Pulmonary artery endothelial cell (primary cell): ENCODE measurements at regions not wholly inside any gene's neighbourhood (a gene's known extent, or its start where the extent isn't known, plus 50 kb on each side); places are given as distances from the start of the nearest gene placed in this dataset.
"Not testable (repeated sequence)": the region's sequence is repeated elsewhere in the genome, so short reads cannot be mapped to it uniquely, and the experiment has no call there.

Experiments used
- DNase-seq: peaks from one replicate; pipeline ENCODE4 v3.0.0-alpha.2; 2011; ENCODE audit warnings: low read depth, low spot score

DNA sequence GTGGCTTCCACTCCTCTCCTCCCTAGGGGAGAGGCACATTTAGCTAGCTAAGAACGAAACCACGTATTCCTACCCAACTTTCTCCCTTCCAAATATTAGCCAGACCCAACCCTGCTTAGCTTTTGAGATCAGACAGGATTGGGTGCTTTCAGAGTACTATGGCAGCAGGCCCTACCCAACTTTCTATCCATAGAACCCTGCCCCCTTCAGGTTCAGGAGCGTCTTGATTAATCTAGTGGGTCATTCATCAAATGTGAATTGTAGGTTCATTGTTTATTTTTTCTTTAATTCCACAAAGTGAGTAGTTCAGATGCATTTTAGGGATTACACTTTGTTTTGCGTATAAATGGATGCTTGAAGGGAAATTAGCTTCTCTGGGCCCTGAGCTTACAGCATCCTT lies 188.3 kb downstream of the MIB1 start:
- no peak for DNase-seq

DNA sequence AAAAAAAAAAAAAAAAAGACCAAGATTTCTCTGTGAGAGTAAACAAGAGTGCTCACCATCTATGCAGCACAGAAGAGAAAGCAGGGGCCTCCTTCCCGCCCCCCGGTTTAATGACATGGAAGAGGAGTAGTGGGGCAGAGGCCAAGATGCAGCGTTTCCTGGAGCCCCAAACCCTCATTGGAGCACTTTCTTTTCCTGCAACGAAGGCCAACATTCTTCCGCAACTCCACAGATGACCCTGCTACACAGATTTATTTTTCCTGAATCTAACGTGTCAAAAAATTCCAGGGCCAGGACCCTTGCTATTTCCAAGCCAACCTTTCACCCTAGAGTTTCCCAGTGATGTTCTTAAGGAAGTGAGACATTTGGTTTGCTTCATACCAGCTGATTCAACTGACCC lies 189.6 kb downstream of the MIB1 start:
- no peak for DNase-seq

DNA sequence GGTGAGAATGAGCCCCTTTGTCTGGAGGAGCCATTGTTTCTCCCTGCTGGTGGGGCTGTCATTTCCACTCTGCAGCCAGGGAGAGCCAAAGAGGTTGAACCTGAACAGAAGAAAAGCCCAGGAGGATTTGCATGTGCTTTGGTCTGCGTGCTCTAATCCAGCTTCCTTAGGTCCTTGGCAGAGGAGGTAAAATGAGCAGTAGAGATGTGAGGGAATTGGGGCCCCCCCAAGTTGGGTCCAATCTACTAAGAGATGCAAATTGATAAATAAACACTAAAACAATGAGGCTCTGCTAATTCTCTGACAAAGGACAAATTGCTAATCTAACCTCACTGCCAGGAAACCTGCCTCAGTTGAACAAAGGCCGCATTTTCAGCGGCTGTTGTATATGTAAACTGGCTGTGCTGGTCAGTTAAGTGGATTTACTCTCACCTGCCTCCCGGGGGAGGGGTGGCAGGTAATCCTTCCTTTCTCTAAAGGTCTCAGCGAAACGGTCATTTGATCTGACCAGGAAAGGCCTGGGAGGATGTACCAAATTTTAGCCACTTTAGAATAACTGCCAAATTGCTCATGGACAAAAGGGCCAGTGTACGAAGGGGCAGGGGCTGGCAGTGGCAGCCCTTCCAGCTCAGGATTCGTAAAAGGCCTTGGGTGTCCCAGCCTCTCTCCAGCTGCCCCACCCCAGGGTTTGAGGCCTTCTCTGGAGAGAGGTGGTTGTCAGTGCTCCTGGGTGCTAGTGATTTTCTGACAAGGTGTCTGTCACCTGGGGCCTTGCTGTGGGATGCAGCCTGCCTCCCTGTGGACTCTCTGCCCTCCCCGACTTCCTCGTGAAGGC lies 193.6 kb downstream of the MIB1 start:
- DNase-seq, result no peak

DNA sequence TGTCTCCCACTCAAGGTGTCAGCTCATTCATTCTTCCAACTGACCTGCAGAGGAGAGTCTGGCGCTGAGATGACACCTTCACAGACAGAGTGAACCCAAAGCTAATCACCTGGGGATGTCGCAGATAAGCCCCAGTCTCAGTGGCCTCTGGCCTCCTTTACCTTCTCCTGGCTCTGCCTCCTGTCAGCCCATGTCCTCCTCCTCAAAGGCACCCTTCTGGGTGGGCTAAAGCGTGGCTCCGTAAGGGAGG lies 194.1 kb downstream of the MIB1 start:
- DNase-seq, result no peak

DNA sequence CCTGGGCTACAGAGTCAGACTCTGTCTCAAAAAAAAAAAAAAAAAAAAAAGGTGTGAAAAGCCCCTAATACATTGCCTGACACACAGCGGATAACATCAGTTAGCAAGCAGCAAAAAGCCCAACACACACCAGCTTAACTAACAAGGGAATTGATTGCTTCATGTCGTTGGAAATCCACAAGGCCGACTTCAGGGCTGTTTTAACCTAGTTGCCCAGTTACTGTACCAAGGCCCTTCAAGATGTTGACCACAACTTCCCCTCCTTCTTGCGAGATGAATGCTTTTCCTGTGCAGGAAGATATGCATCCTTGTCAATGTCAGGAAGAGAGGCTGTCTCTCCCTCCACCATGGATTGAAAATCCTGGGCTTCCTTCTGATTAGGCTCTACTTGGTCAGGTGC lies 202.9 kb downstream of the MIB1 start:
- no peak for DNase-seq

DNA sequence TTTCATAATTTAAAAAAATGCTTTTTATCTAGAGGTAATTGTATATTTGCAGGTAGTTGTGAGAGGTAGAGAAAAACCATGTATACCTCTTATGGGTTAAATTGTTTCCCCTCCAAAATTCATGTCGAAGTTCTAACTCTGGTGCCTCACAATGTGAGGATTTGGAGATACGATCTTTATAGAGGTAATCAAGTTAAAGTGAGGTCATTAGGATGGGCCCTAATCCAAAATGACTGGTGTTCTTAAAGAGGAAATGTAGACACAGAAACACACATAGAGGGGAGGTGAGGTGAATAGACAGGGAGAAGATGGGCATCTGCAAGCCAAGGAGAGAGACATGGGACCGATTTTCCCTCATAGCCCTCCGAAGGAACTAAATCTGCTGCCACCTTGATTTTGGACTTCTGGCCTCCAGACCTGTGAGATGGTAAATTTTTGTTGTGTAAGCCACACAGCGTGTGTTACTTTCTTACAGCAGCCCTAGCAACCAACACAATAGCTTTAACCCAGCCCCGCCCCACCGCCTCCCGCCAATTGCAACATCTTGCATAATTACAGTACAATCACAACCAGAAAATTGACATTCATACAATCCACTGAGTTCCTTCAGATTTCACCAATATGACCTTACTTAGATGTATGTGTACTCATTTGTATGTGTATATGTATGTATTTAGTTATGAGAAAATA lies 208.9 kb downstream of the MIB1 start:
- DNase-seq, result no peak

DNA sequence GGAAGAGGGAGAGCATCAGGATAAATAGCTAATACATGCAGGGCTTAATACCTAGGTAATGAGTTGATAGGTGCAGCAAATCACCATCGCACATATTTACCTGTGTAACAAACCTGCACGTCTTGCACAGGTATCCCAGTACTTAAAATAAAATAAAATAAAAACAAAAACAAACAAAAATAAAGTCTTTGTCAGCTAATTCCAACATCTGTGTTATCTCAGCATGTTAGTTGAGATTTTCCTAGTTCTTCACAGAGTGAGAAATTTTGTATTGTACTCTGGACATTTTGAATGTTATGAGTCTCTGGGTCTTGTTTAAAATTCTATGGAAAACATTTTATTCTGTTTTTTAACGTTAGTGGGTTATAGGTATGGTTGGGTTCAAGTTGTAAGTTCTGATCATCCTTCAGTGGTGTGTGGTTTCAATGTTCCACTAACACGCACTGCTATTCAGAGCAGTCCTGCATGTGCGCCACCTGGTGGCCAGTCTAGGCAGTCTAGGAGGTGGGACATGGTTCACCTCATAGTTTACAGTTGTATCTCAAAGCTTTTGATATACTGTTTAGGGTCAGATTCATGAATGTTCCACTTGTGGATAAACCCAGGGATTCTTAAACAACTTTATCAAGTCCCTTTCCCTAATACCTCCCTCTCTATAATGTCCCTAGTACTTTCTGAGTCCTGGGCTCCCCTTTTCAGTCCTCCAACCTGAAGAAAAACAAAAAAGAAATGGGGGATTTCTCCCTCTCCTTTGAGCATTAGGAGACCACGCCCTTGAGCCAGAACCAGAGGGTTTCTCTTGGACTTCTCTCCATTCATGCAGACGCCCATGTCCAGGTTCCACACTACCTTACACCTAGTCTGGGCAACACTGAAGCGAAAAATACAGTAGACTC lies 213.4 kb upstream of the GATA6 start:
- DNase-seq, result peak; percentile 29

DNA sequence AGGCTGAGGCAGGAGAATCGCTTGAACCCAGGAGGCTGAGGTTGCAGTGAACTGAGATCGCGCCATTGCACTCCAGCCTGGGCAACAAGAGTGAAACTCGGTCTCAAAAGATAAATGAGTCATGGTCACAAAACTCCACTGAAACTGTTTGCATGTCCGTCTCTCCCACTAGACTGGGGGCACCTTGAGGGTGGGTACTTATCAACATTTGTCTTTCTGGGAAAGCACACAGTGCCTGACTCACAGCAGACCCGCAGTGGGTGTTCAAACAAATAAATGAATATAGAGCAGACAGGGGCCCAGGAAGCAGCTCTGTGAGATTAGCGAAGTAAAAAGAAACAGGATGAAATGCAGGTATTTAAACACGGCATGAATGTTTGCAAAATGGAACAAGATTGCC lies 211.1 kb upstream of the GATA6 start:
- no peak for DNase-seq

DNA sequence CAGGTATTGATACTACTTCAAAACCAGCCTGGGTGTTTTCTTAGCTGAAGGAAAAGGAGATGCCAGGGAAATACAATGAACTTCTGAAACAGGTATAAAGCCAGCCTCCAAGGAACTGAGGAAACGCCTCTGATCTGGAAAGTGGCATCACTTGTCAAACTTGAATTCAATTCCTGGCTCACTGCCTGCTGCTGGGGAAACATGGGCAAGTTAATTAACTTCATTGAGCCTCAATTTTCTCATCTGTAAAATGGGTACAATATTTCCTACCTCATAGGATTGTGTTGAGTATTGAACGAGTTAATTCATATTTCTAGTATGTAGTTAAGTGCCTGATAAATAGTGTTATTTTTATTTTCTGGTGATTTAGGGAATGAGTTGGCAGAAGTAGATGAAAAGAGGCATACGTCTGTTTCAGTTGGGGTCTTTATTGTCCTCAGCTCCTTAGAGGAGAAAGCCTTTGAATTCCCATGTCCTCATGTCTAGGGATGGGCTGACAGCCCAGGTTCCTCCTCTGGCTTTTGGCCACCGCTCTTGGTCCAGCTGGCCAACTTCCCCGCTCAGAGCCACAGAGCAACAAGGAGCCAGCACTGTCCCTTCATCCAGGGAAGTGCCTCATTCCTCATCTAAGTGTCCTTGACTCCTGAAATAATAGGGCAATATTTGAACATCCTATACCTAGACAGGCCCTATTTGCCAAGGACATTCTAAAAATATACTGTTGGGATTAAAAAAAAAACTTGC lies 210.5 kb upstream of the GATA6 start:
- DNase-seq, result no peak

DNA sequence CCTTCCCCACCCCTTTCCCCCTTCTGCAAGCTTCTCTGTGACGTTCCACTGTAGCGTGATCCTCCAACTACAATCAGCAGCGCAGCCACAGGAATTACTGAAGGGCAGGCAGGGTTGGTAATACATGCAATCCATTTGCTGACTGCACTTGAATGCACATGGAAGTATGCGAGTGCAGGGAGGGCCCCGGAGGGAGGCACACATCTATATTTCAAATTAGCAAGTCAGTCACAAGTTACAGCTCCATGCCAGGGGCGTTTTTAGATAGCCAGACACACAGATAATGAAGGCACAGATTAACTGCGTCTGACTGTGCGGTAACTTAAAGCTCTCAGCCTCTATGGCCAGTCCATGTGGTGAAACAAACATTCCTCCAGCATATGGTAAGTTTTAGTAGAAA lies 209.2 kb upstream of the GATA6 start:
- no peak for DNase-seq

DNA sequence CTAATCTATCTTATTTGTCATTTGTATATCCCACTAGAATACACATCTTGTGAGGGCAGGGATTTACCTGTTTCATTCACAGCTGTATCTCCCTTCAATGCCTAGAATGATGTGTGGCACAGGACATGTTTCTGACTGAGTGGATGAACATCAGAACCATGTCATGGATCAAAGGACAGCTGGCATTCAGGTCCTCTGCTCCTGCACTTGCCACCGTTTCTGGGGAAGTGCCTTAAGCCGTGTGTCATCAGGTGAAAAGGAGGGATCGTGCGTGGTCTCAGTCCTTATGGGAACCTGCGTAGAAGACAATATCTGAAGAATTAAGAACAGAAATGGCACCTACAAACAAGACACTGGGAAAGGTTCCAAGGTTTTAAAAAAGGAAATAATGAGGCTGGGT lies 206.1 kb upstream of the GATA6 start:
- no peak for DNase-seq

DNA sequence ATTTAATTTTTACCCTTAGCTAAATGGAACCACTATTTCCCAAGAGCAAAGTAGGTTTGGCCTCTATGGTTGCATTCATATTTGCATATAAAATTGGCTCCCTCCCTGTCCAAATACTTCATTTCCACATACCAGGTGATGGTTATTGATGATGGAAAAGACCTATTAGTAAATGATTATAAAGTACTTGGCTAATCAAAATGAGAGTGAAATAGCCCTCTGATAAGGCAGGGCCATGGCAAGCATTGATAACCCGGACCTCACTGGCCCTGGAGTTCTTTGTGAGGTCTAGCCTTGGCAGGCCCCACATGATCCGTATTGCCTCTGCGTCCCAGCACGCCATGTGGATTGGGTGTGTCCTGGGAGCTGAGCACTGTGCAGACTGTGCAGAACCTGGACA lies 201.1 kb upstream of the GATA6 start:
- no peak for DNase-seq

DNA sequence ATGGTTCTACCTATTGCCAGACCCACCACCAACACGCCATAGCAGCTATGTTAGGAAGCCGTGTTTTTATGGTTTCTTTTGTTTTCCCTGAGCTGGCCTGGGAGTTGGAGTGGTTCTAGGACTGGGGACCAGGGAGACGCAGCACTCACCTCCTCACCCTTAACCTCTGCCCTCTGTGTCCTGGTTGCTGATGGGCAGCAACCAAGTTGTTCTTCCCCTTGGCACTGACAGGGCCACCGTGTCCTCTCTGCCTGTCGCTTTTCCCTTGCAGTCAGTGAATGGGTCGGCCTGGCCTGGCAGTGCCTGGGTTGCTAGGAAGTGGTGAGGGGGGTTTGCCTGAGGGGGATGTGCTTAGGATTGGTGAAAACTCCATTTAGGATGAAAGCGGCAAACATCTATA lies 197.1 kb upstream of the GATA6 start:
- no peak for DNase-seq

DNA sequence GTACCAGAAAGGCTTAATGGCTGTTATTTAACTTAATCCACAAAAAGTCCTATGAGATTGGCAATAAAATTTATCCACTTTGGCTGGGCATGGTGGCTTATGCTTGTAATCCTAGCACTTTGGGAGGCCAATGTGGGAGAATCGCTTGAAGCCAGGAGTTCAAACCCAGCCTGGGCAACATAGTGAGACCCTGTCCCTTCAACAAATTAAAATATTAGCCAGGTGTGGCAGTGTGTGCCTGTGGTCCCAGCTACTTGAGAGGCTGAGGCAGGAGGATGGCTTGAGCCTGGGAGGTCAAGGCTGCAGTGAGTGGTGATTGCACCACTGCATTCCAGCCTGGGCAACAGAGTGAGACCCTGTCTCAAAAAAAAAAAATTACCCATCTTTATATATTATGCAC lies 193.4 kb upstream of the GATA6 start:
- DNase-seq, result not testable (repeated sequence)

DNA sequence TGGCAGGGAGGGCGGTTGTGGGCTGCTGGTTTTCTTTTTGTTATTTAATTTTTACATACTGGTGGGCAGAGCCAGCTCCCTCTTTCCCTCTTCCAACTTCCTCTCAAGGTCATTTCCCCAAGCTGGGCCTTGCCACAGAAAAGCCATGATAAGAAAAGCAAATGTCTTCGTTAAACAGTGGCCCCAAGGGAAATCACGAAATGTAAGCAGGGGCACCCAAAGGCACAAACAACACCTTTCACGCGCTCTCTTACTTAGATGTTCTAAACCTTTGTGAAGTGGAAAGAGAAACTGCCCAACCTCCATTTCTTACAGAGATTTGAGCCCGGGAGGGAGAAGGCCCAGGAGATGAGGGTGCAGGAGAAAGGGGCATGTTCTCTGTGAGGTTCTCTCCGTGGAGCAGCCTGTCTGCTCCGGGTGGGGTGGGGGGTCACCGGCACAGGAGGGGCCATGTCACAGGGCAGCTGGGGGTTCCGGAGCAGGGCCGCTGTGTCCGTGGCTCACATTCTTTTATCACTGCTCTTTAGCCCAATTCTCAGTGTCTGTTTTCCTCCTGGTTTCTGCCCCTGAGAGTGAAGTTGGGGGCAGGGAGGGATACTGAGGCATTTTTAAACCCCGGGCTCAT lies 190.7 kb upstream of the GATA6 start:
- no peak for DNase-seq

DNA sequence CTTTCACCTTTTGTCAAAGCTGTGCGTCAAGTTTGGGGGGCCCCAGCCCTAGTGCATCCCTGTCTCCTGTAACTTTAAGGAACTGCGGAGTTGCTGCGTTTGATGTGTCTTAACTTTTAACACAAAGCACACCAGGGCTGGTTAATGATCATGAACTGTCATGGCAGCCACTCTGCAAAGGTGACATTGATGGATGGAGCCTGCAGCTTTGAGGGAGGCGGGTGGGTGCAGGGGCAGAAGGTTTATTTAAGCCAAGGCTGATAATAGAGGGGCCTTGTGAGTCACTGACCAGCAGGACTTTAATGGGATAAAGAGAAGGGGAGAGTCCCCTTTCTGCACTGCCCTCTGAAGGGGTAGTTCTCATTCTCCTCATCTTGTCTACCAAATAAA lies 190.2 kb upstream of the GATA6 start:
- no peak for DNase-seq

DNA sequence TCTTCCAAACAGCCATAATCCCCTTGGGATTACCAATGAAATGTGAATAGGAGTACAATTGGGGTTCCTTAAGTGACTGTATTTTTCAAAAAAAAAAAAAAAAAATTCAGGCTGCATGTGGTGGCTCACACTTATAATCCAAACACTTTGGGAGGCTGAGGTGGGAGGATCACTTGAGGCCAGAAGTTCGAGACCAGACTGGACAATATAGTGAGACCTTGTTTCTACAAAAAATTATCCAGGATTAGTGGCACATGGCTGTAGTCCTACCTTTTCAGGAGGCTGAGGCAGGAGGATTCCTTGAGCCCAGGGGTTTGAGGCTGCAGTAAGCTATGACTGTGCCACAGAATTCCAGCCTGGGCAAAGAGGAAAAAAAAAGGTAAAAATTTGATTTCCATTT lies 189.6 kb upstream of the GATA6 start:
- DNase-seq, result no peak

DNA sequence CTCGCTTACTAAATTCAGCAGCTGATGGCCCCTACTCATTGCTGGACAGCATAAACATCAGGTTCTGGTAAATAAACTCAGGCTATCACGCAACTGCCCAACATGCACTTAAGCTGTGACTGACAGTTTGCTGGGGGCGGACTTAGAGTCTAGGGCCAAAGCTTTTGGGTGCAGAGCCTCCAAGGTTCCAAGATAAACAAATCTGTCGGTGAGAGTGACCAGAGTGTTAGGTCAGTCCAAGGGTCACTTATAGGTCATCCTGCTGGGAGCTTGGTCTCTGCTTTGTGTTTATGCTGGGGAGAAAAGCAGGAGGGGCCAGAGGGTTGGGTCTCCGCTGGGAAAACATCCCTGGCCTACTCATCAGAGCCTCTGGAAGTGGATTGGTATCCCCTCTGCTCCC lies 188.6 kb upstream of the GATA6 start:
- DNase-seq, result no peak

DNA sequence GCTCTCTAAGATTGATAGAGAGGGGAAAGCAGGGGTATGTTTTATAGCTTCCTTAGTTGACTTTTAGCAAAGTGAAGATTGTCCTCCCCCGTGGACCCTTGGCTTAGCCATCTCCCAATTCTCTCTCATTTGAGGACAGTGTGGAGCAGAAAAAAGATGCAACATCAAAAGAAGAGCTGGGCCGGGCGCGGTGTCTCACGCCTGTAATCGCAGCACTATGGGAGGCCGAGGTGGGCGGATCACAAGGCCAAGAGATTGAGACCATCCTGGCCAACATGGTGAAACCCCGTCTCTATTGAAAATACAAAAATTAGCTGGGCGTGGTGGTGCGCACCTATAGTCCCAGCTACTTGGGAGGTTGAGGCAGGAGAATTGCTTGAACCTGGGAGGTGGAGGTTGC lies 187.9 kb upstream of the GATA6 start:
- DNase-seq, result not testable (repeated sequence)

DNA sequence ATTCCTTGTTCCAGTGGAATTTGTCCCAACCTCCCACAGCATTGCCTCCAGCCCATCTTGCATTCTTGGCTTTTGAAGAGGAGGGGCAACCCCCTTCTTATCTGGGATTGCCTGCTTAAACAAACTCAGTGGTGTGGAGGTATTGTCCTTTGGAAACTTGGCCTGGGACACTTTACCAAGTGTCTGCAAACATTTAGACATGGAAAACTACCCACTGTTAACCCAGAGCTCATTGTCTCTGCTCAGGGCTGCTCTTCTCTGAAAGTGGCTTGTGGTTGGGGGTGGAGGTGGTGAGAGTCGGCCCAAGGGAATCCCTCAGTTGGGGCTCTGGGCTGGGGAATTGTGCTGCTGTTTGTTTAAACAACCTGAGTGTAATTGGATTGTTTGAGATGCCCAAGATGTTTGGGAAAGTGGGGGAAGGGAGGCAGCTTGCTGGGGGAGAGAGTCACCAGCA lies 178.3 kb upstream of the GATA6 start:
- no peak for DNase-seq

DNA sequence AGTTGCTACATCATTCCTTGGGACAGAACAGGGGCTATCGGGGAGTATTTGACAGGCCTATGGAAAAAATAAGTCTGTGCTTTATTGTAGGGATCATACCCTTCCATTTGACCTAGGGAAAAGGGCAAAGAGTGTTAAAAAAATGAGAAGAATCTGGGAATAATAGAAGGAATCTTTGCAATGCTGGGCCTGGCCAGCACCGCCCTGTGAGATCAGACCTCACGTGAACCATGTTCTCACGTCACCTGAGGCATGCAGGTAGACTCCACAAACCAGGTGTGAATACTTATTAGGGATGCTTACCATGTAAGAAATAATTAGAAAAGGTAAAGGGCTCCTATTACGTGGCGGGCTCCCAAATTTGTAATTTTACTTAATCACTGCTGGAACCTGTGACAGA lies 177.5 kb upstream of the GATA6 start:
- DNase-seq, result no peak
